ENCODE measurements at regions not wholly inside any gene's neighbourhood (a gene's known extent, or its start where the extent isn't known, plus 50 kb on each side); places are given as distances from the start of the nearest gene placed in this dataset.

DNA sequence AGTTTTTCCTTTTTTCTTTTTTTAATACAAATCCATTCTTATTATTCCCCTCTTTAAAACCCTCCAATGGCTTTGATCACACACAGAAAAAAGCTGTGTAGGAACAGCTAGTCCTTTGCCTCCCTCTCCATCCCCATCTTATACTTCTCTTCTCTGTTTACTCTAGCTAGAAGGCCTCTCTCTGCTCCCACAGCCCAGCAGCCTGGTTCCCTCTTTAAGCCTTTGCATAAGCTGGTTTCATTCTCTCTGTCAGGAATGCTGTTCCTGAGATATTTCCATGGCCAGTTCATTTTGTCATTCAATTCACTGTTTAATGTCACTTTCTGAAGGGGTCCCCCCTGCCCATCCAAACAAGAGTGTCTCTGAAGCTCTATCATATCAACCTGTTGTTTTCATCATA lies 143.3 kb upstream of the ST6GALNAC5 start (continued):
- TF ChIP-seq, protein P1, sequence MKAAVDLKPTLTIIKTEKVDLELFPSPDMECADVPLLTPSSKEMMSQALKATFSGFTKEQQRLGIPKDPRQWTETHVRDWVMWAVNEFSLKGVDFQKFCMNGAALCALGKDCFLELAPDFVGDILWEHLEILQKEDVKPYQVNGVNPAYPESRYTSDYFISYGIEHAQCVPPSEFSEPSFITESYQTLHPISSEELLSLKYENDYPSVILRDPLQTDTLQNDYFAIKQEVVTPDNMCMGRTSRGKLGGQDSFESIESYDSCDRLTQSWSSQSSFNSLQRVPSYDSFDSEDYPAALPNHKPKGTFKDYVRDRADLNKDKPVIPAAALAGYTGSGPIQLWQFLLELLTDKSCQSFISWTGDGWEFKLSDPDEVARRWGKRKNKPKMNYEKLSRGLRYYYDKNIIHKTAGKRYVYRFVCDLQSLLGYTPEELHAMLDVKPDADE (IDR thresholded peaks at IDR 0.05), result no peak
- TF ChIP-seq, protein P2, sequence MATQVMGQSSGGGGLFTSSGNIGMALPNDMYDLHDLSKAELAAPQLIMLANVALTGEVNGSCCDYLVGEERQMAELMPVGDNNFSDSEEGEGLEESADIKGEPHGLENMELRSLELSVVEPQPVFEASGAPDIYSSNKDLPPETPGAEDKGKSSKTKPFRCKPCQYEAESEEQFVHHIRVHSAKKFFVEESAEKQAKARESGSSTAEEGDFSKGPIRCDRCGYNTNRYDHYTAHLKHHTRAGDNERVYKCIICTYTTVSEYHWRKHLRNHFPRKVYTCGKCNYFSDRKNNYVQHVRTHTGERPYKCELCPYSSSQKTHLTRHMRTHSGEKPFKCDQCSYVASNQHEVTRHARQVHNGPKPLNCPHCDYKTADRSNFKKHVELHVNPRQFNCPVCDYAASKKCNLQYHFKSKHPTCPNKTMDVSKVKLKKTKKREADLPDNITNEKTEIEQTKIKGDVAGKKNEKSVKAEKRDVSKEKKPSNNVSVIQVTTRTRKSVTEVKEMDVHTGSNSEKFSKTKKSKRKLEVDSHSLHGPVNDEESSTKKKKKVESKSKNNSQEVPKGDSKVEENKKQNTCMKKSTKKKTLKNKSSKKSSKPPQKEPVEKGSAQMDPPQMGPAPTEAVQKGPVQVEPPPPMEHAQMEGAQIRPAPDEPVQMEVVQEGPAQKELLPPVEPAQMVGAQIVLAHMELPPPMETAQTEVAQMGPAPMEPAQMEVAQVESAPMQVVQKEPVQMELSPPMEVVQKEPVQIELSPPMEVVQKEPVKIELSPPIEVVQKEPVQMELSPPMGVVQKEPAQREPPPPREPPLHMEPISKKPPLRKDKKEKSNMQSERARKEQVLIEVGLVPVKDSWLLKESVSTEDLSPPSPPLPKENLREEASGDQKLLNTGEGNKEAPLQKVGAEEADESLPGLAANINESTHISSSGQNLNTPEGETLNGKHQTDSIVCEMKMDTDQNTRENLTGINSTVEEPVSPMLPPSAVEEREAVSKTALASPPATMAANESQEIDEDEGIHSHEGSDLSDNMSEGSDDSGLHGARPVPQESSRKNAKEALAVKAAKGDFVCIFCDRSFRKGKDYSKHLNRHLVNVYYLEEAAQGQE (IDR thresholded peaks at IDR 0.05; ENCODE audit: unreplicated experiment), result no peak
- no peak for TF ChIP-seq POLR2AphosphoS5 (IDR thresholded peaks at IDR 0.05; ENCODE audit: low read depth)

DNA sequence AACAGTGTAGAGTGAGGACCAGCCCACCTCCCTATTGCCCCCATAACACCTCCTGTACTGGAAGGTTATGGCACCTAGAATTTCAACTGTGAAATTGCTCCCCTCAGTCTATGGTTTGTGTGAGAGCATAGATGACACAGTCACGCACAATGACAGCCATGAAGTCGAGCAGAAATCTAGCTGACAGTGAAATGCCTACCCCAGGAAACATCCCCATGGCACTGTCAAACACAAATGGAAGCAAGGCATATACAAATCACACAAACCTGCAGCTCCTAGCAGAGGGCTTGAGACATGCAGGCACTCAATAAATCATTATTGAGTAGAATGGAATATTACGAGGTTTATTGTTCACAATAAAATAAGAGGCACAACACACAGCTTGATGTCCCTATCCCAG lies 142.5 kb upstream of the ST6GALNAC5 start:
- no peaks in the 10 kb centered on the region for H3K27me3 ChIP-seq (ENCODE audit: insufficient read depth)
- no peak overlapping the region for H3K27ac ChIP-seq (ENCODE audit: low read depth)
- H3K4me3 ChIP-seq, result no peak overlapping the region
- H3K4me3 Mint-ChIP-seq, result no peak overlapping the region
- no peaks in the 10 kb centered on the region for H3F3A ChIP-seq (replicated peaks; ENCODE audit: low read depth)
- no peaks in the 10 kb centered on the region for H3K36me3 ChIP-seq (ENCODE audit: insufficient read depth)
- no peak overlapping the region for H2AFZ ChIP-seq
- H3K9me3 Mint-ChIP-seq, result no peaks in the 10 kb centered on the region
- no peak overlapping the region for H3K27ac Mint-ChIP-seq
- H3K9me2 ChIP-seq (ENCODE audit: insufficient read depth), result peaks cover 14% of the 10 kb centered on the region; the same call in 1 of the 2 replicates
- H3K4me2 ChIP-seq, result no peak overlapping the region
- no peaks in the 10 kb centered on the region for H3K36me3 Mint-ChIP-seq (ENCODE audit: low read depth)
- DNase-seq (ENCODE audit: low spot score) (no peak), ATAC-seq (no peak)
- peaks cover 12% of the 10 kb centered on the region; the same call in 1 of the 2 replicates for H3K4me1 ChIP-seq (ENCODE audit: insufficient read depth)
- no peaks in the 10 kb centered on the region for H3K27me3 Mint-ChIP-seq (ENCODE audit: insufficient read depth, low read depth, poor library complexity)
- H3K4me1 Mint-ChIP-seq, result peaks cover 16% of the 10 kb centered on the region
- H4K20me1 ChIP-seq (replicated peaks; ENCODE audit: insufficient read depth), result no peaks in the 10 kb centered on the region
- no peaks in the 10 kb centered on the region for H3K79me2 ChIP-seq (replicated peaks; ENCODE audit: insufficient read depth)
- TF ChIP-seq POLR2AphosphoS5 (IDR thresholded peaks at IDR 0.05; ENCODE audit: low read depth) (no peak), NANOG (IDR thresholded peaks at IDR 0.05; ENCODE audit: borderline replicate concordance) (no peak), ZNF331 (CRISPR knock-in tag; IDR thresholded peaks at IDR 0.05; ENCODE audit: low read depth) (no peak)
- TF ChIP-seq, protein P3, sequence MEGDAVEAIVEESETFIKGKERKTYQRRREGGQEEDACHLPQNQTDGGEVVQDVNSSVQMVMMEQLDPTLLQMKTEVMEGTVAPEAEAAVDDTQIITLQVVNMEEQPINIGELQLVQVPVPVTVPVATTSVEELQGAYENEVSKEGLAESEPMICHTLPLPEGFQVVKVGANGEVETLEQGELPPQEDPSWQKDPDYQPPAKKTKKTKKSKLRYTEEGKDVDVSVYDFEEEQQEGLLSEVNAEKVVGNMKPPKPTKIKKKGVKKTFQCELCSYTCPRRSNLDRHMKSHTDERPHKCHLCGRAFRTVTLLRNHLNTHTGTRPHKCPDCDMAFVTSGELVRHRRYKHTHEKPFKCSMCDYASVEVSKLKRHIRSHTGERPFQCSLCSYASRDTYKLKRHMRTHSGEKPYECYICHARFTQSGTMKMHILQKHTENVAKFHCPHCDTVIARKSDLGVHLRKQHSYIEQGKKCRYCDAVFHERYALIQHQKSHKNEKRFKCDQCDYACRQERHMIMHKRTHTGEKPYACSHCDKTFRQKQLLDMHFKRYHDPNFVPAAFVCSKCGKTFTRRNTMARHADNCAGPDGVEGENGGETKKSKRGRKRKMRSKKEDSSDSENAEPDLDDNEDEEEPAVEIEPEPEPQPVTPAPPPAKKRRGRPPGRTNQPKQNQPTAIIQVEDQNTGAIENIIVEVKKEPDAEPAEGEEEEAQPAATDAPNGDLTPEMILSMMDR (conservative IDR thresholded peaks at IDR 0.05; ENCODE audit: low read depth in 2 of 2), result no peak
- TF ChIP-seq, protein P1 (IDR thresholded peaks at IDR 0.05), result no peak
- TF ChIP-seq, protein P2 (IDR thresholded peaks at IDR 0.05; ENCODE audit: unreplicated experiment), result no peak
